Gastroesophageal sphincter (tissue), 3 donors: ENCODE measurements at regions not wholly inside any gene's neighbourhood (a gene's known extent, or its start where the extent isn't known, plus 50 kb on each side); places are given as distances from the start of the nearest gene placed in this dataset.

Experiments used
- CTCF ChIP-seq, 4 experiments: fragments of 200-600 bp in 2 of 4; fragments of 450-650 bp in 2 of 4; sonication (generic) in 1 of 4; IDR thresholded peaks; one replicate each; pipeline ENCODE4 v1.5.1; 2017 to 2019; ENCODE audit warnings: antibody characterized with exemption in 4 of 4, mild to moderate bottlenecking in 2 of 4, moderate library complexity in 2 of 4
- EP300 ChIP-seq: sonication (generic); formaldehyde crosslinking; IDR thresholded peaks from one replicate; pipeline ENCODE4 v1.6.1; 2017; ENCODE audit warnings: antibody characterized with exemption, mild to moderate bottlenecking
- POLR2A ChIP-seq, 2 donors: fragments of 450-650 bp; IDR thresholded peaks; one replicate each; pipeline ENCODE4 v1.6.1; 2017; ENCODE audit warnings: antibody characterized with exemption in 2 of 2, mild to moderate bottlenecking in 2 of 2, moderate library complexity in 1 of 2
- POLR2AphosphoS5 ChIP-seq: sonication (generic); formaldehyde crosslinking; IDR thresholded peaks from one replicate; pipeline ENCODE4 v1.6.1; 2017; ENCODE audit warnings: antibody characterized with exemption

- TF ChIP-seq CTCF (IDR thresholded peaks at IDR 0.05) (no peak), POLR2AphosphoS5 (no peak), EP300 (no peak), POLR2A (IDR thresholded peaks at IDR 0.05) (no peak)
Observed at GRCh38 chr18:54692463-54692862, 101.4 kb downstream of the DYNAP start.
